WTC11 (cell line): ENCODE measurements at regions not wholly inside any gene's neighbourhood (a gene's known extent, or its start where the extent isn't known, plus 50 kb on each side); places are given as distances from the start of the nearest gene placed in this dataset.

ENCODE experiments used
- ATAC-seq: fragments of 200-7000 bp; cut with Tn5 transposase; 2 replicates; pipeline ENCODE4 v1.10.0; 2021; ENCODE audit warnings: mild to moderate bottlenecking, moderate library complexity
- CTCF ChIA-PET: fragments of 300-600 bp; sonication (Branson Sonifier 250); formaldehyde crosslinking; loops from one replicate; lab custom pipeline; 2021; ENCODE audit warnings: antibody characterized with exemption; lab: Charles Lee
- POLR2A ChIA-PET: fragments of 350-600 bp; sonication (Branson Sonifier 250); formaldehyde crosslinking; loops from one replicate; lab custom pipeline; 2021; ENCODE audit warnings: antibody characterized with exemption; lab: Charles Lee
- DNase-seq: peaks from one replicate; pipeline ENCODE4 v3.0.0; 2021; ENCODE audit warnings: low spot score
- H3K27ac Mint-ChIP-seq: 2 replicates; pipeline ENCODE4 v1.8.0; 2021; ENCODE audit warnings: mixed read lengths
- H3K27me3 Mint-ChIP-seq: 2 replicates; pipeline ENCODE4 v1.8.0; 2021; ENCODE audit warnings: low read depth, mild to moderate bottlenecking, moderate library complexity, mixed read lengths
- H3K36me3 Mint-ChIP-seq: 2 replicates; pipeline ENCODE4 v1.8.0; 2021; ENCODE audit warnings: mixed read lengths
- H3K4me1 Mint-ChIP-seq: 2 replicates; pipeline ENCODE4 v1.8.0; 2022; ENCODE audit warnings: mixed read lengths
- H3K4me3 Mint-ChIP-seq: 2 replicates; pipeline ENCODE4 v1.8.0; 2021; ENCODE audit warnings: mild to moderate bottlenecking, moderate library complexity, mixed read lengths
- H3K9me3 Mint-ChIP-seq: 2 replicates; pipeline ENCODE4 v1.8.0; 2021; ENCODE audit warnings: mixed read lengths
- GTF2I ChIP-seq: fragments of 250-450 bp; sonication (Bioruptor Pico); conservative IDR thresholded peaks from 2 replicates; pipeline ENCODE4 v1.4.0; 2021; ENCODE audit warnings: mild to moderate bottlenecking
- HMGA2 ChIP-seq: fragments of 250-450 bp; sonication (Bioruptor Pico); IDR thresholded peaks from 2 replicates; pipeline ENCODE4 v1.4.0; 2021; ENCODE audit warnings: mild to moderate bottlenecking, moderate library complexity
- IRF2 ChIP-seq: sonication (generic); formaldehyde crosslinking; IDR thresholded peaks from 2 replicates; pipeline ENCODE4 v1.8.0; 2022; ENCODE audit warnings: low read depth, missing genetic modification reagents, borderline replicate concordance
- JAZF1 ChIP-seq: fragments of 250-450 bp; sonication (Bioruptor Pico); IDR thresholded peaks from 2 replicates; pipeline ENCODE4 v1.9.0; 2021; ENCODE audit warnings: moderate library complexity, mild to moderate bottlenecking, inconsistent platforms
- NR3C1 ChIP-seq: sonication (generic); formaldehyde crosslinking; conservative IDR thresholded peaks from 2 replicates; pipeline ENCODE4 v1.8.1; 2023; ENCODE audit warnings: low read depth, mild to moderate bottlenecking, missing genetic modification reagents
- OVOL2 ChIP-seq: fragments of 250-450 bp; sonication (Bioruptor Pico); IDR thresholded peaks from 2 replicates; pipeline ENCODE4 v1.9.0; 2021; ENCODE audit warnings: mild to moderate bottlenecking, borderline replicate concordance
- SMAD3 ChIP-seq: sonication (generic); formaldehyde crosslinking; IDR thresholded peaks from 2 replicates; pipeline ENCODE4 v1.8.0; 2022; ENCODE audit warnings: missing genetic modification reagents, mild to moderate bottlenecking, borderline replicate concordance
- SMAD4 ChIP-seq: sonication (generic); formaldehyde crosslinking; IDR thresholded peaks from 2 replicates; pipeline ENCODE4 v1.8.0; 2022; ENCODE audit warnings: mild to moderate bottlenecking, missing genetic modification reagents
- SP1 ChIP-seq: sonication (generic); formaldehyde crosslinking; conservative IDR thresholded peaks from 2 replicates; pipeline ENCODE4 v1.8.1; 2022; ENCODE audit warnings: missing genetic modification reagents
- ZNF138 ChIP-seq: sonication (generic); formaldehyde crosslinking; conservative IDR thresholded peaks from 2 replicates; pipeline ENCODE4 v1.8.1; 2022; ENCODE audit warnings: mild to moderate bottlenecking, moderate library complexity, missing genetic modification reagents
- ZNF416 ChIP-seq: fragments of 250-450 bp; sonication (Bioruptor Pico); IDR thresholded peaks from 2 replicates; pipeline ENCODE4 v1.9.0; 2021; ENCODE audit warnings: mild to moderate bottlenecking, inconsistent platforms
- TF ChIP-seq, protein P1 (sequence below): fragments of 250-450 bp; sonication (Bioruptor Pico); IDR thresholded peaks from 2 replicates; pipeline ENCODE4 v1.9.0; 2021; ENCODE audit warnings: mild to moderate bottlenecking
- TF ChIP-seq, protein P2 (sequence below): sonication (generic); formaldehyde crosslinking; IDR thresholded peaks from 2 replicates; pipeline ENCODE4 v1.8.0; 2023; ENCODE audit warnings: missing genetic modification reagents, mild to moderate bottlenecking, borderline replicate concordance
- TF ChIP-seq, protein P3 (sequence below): sonication (generic); formaldehyde crosslinking; IDR thresholded peaks from 2 replicates; pipeline ENCODE4 v1.8.0; 2022; ENCODE audit warnings: mild to moderate bottlenecking, missing genetic modification reagents
- TF ChIP-seq, protein P4 (sequence below): sonication (generic); formaldehyde crosslinking; IDR thresholded peaks from 2 replicates; pipeline ENCODE4 v1.8.1; 2023; ENCODE audit warnings: mild to moderate bottlenecking, moderate library complexity, missing genetic modification reagents
- TF ChIP-seq, protein P5 (sequence below): fragments of 200-600 bp; IDR thresholded peaks from 2 replicates; pipeline ENCODE4 v1.8.0; 2022; ENCODE audit warnings: antibody characterized with exemption
- TF ChIP-seq, protein P6 (sequence below): sonication (generic); formaldehyde crosslinking; IDR thresholded peaks from 2 replicates; pipeline ENCODE4 v1.8.1; 2022; ENCODE audit warnings: low read depth, mild to moderate bottlenecking, moderate library complexity, missing genetic modification reagents, borderline replicate concordance
- TF ChIP-seq, protein P7 (sequence below): fragments of 250-450 bp; sonication (Bioruptor Pico); IDR thresholded peaks from 2 replicates; pipeline ENCODE4 v2.1.2; 2022; ENCODE audit warnings: mild to moderate bottlenecking, moderate library complexity

DNA sequence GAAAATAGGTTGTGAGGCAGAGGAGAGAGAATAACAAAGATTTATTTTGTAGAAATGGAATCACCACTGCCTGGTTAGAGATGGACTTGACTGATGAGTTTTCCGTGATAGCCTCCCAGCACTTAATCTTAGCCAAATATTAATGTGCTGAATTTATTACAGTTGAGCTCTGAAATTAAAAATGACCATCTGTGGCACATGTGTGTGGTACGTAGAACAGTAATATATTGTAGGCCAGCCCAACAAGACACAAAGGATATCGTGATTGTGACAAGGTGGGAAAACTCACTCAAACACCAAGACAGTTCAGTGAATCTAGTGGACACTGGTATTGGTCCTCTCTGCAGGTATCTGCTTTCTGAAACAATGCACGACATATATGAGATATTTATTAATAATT lies 119.4 kb downstream of the HAO1 start:
- H3K27ac Mint-ChIP-seq, result no peak overlapping the region
- DNase-seq (no peak), ATAC-seq (no peak)
- H3K4me3 Mint-ChIP-seq, result no peak overlapping the region
- H3K4me1 Mint-ChIP-seq, result no peaks in the 10 kb centered on the region
- no peaks in the 10 kb centered on the region for H3K27me3 Mint-ChIP-seq
- POLR2A ChIA-PET, result no interaction called here
- TF ChIP-seq, protein P1, sequence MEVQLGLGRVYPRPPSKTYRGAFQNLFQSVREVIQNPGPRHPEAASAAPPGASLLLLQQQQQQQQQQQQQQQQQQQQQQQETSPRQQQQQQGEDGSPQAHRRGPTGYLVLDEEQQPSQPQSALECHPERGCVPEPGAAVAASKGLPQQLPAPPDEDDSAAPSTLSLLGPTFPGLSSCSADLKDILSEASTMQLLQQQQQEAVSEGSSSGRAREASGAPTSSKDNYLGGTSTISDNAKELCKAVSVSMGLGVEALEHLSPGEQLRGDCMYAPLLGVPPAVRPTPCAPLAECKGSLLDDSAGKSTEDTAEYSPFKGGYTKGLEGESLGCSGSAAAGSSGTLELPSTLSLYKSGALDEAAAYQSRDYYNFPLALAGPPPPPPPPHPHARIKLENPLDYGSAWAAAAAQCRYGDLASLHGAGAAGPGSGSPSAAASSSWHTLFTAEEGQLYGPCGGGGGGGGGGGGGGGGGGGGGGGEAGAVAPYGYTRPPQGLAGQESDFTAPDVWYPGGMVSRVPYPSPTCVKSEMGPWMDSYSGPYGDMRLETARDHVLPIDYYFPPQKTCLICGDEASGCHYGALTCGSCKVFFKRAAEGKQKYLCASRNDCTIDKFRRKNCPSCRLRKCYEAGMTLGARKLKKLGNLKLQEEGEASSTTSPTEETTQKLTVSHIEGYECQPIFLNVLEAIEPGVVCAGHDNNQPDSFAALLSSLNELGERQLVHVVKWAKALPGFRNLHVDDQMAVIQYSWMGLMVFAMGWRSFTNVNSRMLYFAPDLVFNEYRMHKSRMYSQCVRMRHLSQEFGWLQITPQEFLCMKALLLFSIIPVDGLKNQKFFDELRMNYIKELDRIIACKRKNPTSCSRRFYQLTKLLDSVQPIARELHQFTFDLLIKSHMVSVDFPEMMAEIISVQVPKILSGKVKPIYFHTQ (CRISPR knock-in tag), result no peak
- TF ChIP-seq SP1 (CRISPR knock-in tag), result no peak
- TF ChIP-seq, protein P2, sequence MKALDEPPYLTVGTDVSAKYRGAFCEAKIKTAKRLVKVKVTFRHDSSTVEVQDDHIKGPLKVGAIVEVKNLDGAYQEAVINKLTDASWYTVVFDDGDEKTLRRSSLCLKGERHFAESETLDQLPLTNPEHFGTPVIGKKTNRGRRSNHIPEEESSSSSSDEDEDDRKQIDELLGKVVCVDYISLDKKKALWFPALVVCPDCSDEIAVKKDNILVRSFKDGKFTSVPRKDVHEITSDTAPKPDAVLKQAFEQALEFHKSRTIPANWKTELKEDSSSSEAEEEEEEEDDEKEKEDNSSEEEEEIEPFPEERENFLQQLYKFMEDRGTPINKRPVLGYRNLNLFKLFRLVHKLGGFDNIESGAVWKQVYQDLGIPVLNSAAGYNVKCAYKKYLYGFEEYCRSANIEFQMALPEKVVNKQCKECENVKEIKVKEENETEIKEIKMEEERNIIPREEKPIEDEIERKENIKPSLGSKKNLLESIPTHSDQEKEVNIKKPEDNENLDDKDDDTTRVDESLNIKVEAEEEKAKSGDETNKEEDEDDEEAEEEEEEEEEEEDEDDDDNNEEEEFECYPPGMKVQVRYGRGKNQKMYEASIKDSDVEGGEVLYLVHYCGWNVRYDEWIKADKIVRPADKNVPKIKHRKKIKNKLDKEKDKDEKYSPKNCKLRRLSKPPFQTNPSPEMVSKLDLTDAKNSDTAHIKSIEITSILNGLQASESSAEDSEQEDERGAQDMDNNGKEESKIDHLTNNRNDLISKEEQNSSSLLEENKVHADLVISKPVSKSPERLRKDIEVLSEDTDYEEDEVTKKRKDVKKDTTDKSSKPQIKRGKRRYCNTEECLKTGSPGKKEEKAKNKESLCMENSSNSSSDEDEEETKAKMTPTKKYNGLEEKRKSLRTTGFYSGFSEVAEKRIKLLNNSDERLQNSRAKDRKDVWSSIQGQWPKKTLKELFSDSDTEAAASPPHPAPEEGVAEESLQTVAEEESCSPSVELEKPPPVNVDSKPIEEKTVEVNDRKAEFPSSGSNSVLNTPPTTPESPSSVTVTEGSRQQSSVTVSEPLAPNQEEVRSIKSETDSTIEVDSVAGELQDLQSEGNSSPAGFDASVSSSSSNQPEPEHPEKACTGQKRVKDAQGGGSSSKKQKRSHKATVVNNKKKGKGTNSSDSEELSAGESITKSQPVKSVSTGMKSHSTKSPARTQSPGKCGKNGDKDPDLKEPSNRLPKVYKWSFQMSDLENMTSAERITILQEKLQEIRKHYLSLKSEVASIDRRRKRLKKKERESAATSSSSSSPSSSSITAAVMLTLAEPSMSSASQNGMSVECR (CRISPR knock-in tag), result no peak
- no peak for TF ChIP-seq SMAD4 (CRISPR knock-in tag)
- TF ChIP-seq, protein P3, sequence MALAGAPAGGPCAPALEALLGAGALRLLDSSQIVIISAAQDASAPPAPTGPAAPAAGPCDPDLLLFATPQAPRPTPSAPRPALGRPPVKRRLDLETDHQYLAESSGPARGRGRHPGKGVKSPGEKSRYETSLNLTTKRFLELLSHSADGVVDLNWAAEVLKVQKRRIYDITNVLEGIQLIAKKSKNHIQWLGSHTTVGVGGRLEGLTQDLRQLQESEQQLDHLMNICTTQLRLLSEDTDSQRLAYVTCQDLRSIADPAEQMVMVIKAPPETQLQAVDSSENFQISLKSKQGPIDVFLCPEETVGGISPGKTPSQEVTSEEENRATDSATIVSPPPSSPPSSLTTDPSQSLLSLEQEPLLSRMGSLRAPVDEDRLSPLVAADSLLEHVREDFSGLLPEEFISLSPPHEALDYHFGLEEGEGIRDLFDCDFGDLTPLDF (CRISPR knock-in tag), result no peak
- no peak for TF ChIP-seq NR3C1
- TF ChIP-seq, protein P4, sequence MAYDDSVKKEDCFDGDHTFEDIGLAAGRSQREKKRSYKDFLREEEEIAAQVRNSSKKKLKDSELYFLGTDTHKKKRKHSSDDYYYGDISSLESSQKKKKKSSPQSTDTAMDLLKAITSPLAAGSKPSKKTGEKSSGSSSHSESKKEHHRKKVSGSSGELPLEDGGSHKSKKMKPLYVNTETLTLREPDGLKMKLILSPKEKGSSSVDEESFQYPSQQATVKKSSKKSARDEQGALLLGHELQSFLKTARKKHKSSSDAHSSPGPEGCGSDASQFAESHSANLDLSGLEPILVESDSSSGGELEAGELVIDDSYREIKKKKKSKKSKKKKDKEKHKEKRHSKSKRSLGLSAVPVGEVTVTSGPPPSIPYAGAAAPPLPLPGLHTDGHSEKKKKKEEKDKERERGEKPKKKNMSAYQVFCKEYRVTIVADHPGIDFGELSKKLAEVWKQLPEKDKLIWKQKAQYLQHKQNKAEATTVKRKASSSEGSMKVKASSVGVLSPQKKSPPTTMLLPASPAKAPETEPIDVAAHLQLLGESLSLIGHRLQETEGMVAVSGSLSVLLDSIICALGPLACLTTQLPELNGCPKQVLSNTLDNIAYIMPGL (CRISPR knock-in tag), result no peak
- TF ChIP-seq, protein P5, sequence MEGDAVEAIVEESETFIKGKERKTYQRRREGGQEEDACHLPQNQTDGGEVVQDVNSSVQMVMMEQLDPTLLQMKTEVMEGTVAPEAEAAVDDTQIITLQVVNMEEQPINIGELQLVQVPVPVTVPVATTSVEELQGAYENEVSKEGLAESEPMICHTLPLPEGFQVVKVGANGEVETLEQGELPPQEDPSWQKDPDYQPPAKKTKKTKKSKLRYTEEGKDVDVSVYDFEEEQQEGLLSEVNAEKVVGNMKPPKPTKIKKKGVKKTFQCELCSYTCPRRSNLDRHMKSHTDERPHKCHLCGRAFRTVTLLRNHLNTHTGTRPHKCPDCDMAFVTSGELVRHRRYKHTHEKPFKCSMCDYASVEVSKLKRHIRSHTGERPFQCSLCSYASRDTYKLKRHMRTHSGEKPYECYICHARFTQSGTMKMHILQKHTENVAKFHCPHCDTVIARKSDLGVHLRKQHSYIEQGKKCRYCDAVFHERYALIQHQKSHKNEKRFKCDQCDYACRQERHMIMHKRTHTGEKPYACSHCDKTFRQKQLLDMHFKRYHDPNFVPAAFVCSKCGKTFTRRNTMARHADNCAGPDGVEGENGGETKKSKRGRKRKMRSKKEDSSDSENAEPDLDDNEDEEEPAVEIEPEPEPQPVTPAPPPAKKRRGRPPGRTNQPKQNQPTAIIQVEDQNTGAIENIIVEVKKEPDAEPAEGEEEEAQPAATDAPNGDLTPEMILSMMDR, result no peak
- TF ChIP-seq IRF2, result no peak
- TF ChIP-seq, protein P6, sequence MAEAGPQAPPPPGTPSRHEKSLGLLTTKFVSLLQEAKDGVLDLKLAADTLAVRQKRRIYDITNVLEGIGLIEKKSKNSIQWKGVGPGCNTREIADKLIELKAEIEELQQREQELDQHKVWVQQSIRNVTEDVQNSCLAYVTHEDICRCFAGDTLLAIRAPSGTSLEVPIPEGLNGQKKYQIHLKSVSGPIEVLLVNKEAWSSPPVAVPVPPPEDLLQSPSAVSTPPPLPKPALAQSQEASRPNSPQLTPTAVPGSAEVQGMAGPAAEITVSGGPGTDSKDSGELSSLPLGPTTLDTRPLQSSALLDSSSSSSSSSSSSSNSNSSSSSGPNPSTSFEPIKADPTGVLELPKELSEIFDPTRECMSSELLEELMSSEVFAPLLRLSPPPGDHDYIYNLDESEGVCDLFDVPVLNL (CRISPR knock-in tag), result no peak
- no peak for TF ChIP-seq ZNF138 (CRISPR knock-in tag)
- no peak for TF ChIP-seq JAZF1 (CRISPR knock-in tag)
- TF ChIP-seq ZNF416, result no peak
- TF ChIP-seq OVOL2, result no peak
- TF ChIP-seq, protein P7, sequence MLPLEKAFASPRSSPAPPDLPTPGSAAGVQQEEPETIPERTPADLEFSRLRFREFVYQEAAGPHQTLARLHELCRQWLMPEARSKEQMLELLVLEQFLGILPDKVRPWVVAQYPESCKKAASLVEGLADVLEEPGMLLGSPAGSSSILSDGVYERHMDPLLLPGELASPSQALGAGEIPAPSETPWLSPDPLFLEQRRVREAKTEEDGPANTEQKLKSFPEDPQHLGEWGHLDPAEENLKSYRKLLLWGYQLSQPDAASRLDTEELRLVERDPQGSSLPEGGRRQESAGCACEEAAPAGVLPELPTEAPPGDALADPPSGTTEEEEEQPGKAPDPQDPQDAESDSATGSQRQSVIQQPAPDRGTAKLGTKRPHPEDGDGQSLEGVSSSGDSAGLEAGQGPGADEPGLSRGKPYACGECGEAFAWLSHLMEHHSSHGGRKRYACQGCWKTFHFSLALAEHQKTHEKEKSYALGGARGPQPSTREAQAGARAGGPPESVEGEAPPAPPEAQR (CRISPR knock-in tag), result no peak
- no peak for TF ChIP-seq SMAD3
- no peak for TF ChIP-seq GTF2I
- no peak for TF ChIP-seq HMGA2 (CRISPR knock-in tag)
- CTCF ChIA-PET, result no interaction called here
- H3K36me3 Mint-ChIP-seq, result peaks cover 4% of the 10 kb centered on the region; the same call in 1 of the 2 replicates
- H3K9me3 Mint-ChIP-seq, result peaks cover 19% of the 10 kb centered on the region
